HL-60 (cell line): ENCODE measurements at regions not wholly inside any gene's neighbourhood (a gene's known extent, or its start where the extent isn't known, plus 50 kb on each side); places are given as distances from the start of the nearest gene placed in this dataset.

Experiments
- CTCF ChIP-seq: IDR thresholded peaks from one replicate; pipeline ENCODE4 v1.5.1; 2011; ENCODE audit warnings: low read length, control low read depth, inconsistent platforms; ENCODE audit not compliant: insufficient read depth
- GABPA ChIP-seq: IDR thresholded peaks from 2 replicates; pipeline ENCODE4 v1.6.1; 2012; ENCODE audit warnings: low read depth
- POLR2AphosphoS5 ChIP-seq: IDR thresholded peaks from 2 replicates; pipeline ENCODE4 v1.6.1; 2012; ENCODE audit warnings: low read depth
- REST ChIP-seq: IDR thresholded peaks from 2 replicates; pipeline ENCODE4 v1.6.1; 2012; ENCODE audit warnings: low read depth; ENCODE audit not compliant: insufficient replicate concordance

GRCh38 chr7:63096141-63096540, 902.5 kb upstream of the ZNF722 start:
- no peak for TF ChIP-seq CTCF
- TF ChIP-seq POLR2AphosphoS5, result no peak
- no peak for TF ChIP-seq REST
- TF ChIP-seq GABPA, result no peak
